ENCODE measurements at regions not wholly inside any gene's neighbourhood (a gene's known extent, or its start where the extent isn't known, plus 50 kb on each side); places are given as distances from the start of the nearest gene placed in this dataset.

DNA sequence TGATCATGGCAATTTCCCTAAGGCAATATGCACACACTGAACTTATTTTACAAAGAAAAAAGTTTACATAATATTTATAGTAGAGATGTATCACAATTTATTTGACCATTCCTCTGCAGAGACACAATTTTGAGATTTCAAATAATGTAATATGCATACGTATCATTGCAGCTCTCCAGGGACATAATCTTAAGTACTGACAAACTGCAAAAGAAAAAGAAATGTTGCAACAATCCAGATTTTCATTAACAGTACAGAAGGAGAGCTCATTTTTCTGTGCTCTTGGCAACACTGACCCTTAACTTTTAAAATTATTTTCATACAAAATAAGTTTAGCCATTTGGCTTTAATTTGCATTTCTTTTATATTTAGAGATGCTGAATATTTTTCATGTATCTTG, 710.2 kb upstream of the SLC39A10 start:
- no peaks in the 10 kb centered on the region for H3K27me3 Mint-ChIP-seq (ENCODE audit: insufficient read depth, unreplicated experiment)
- H3K27ac Mint-ChIP-seq (ENCODE audit: unreplicated experiment): no peak overlapping the region
- CTCF ChIA-PET: no interaction called here
- Histone ChIP-seq H3K36me3 (ENCODE audit: control insufficient read depth, insufficient read depth, low read length) (no peaks in the 10 kb centered on the region), H3K4me3 (ENCODE audit: low read depth, low read length) (no peak overlapping the region), H3K27me3 (replicated peaks; ENCODE audit: control insufficient read depth, insufficient read depth, low read length) (no peaks in the 10 kb centered on the region), H3K9me3 (no peaks in the 10 kb centered on the region), H3K4me1 (no peaks in the 10 kb centered on the region)
- intact Hi-C loops (cut with micrococcal nuclease; ENCODE audit: unreplicated experiment): no loop called here
- H3K9me3 Mint-ChIP-seq (ENCODE audit: unreplicated experiment): no peaks in the 10 kb centered on the region
- no TSS peak for BruUV-seq (replicated peaks)
- H3K36me3 Mint-ChIP-seq (ENCODE audit: insufficient read depth, unreplicated experiment): no peaks in the 10 kb centered on the region
- H3K4me1 Mint-ChIP-seq (ENCODE audit: low read depth, unreplicated experiment): no peaks in the 10 kb centered on the region
- TF ChIP-seq, protein P1, sequence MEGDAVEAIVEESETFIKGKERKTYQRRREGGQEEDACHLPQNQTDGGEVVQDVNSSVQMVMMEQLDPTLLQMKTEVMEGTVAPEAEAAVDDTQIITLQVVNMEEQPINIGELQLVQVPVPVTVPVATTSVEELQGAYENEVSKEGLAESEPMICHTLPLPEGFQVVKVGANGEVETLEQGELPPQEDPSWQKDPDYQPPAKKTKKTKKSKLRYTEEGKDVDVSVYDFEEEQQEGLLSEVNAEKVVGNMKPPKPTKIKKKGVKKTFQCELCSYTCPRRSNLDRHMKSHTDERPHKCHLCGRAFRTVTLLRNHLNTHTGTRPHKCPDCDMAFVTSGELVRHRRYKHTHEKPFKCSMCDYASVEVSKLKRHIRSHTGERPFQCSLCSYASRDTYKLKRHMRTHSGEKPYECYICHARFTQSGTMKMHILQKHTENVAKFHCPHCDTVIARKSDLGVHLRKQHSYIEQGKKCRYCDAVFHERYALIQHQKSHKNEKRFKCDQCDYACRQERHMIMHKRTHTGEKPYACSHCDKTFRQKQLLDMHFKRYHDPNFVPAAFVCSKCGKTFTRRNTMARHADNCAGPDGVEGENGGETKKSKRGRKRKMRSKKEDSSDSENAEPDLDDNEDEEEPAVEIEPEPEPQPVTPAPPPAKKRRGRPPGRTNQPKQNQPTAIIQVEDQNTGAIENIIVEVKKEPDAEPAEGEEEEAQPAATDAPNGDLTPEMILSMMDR (IDR thresholded peaks at IDR 0.05; ENCODE audit: insufficient read depth in 1 of 2, low read depth in 1 of 2, low read length in 1 of 2, severe bottlenecking in 1 of 2, unreplicated experiment in 1 of 2): no peak
- DNase-seq: no peak
- POLR2A ChIA-PET: no interaction called here
- no peak overlapping the region for H3K4me3 Mint-ChIP-seq (ENCODE audit: unreplicated experiment)

DNA sequence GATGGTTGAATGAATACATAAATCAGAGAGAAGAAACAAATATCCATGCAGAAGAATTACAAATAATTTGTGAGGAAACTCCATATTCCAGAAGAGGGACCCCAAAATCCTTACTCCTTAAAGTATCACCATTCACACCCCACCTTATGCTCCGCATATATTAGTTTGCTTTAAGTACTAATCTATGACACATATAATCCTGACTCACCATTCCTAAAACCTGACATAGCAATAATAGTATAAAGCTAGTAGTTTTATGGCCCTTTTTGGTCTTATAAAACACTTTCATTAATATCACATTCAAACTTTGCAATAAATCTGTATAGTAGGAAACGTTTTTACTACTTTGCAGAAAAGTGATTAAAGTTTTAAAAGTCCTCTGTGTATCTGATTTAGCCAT, 719.0 kb upstream of the SLC39A10 start:
- no peaks in the 10 kb centered on the region for H3K9me3 ChIP-seq
- no peaks in the 10 kb centered on the region for H3K36me3 Mint-ChIP-seq (ENCODE audit: insufficient read depth, unreplicated experiment)
- intact Hi-C loops (cut with micrococcal nuclease; ENCODE audit: unreplicated experiment): no loop called here
- H3K9me3 Mint-ChIP-seq (ENCODE audit: unreplicated experiment): no peaks in the 10 kb centered on the region
- no peak overlapping the region for H3K4me3 Mint-ChIP-seq (ENCODE audit: unreplicated experiment)
- no TSS peak for BruUV-seq (replicated peaks)
- DNase-seq: no peak
- H3K27ac Mint-ChIP-seq (ENCODE audit: unreplicated experiment): no peak overlapping the region
- no peaks in the 10 kb centered on the region for H3K4me1 ChIP-seq
- POLR2A ChIA-PET: no interaction called here
- no peaks in the 10 kb centered on the region for H3K36me3 ChIP-seq (ENCODE audit: control insufficient read depth, insufficient read depth, low read length)
- no peaks in the 10 kb centered on the region for H3K27me3 ChIP-seq (replicated peaks; ENCODE audit: control insufficient read depth, insufficient read depth, low read length)
- CTCF ChIA-PET: no interaction called here
- H3K4me3 ChIP-seq (ENCODE audit: low read depth, low read length): no peak overlapping the region
- H3K27me3 Mint-ChIP-seq (ENCODE audit: insufficient read depth, unreplicated experiment): no peaks in the 10 kb centered on the region
- TF ChIP-seq, protein P1 (IDR thresholded peaks at IDR 0.05; ENCODE audit: insufficient read depth in 1 of 2, low read depth in 1 of 2, low read length in 1 of 2, severe bottlenecking in 1 of 2, unreplicated experiment in 1 of 2): no peak
- H3K4me1 Mint-ChIP-seq (ENCODE audit: low read depth, unreplicated experiment): no peaks in the 10 kb centered on the region

DNA sequence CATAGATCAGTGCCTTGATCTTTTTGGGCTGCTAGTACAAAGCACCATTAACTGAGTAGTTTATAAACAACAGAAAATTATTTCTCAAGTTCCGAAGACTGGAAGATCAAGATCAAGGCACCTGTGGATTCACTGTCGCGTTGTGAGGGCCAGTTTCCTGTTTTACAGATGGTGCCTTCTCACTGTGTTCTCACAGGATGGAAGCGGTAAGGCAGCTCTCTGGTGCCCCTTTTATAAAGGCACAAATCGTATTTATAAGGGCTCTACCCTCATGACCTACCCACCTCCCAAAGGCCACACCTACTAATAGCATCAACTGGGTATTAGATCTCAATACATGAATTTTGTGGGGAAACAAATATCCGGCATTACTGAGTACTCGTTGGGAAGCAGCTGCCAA, 729.5 kb upstream of the SLC39A10 start:
- DNase-seq: no peak
- Mint-ChIP-seq H3K9me3 (ENCODE audit: unreplicated experiment) (no peaks in the 10 kb centered on the region), H3K27ac (ENCODE audit: unreplicated experiment) (no peak overlapping the region), H3K4me3 (ENCODE audit: unreplicated experiment) (no peak overlapping the region), H3K36me3 (ENCODE audit: insufficient read depth, unreplicated experiment) (no peaks in the 10 kb centered on the region), H3K4me1 (ENCODE audit: low read depth, unreplicated experiment) (no peaks in the 10 kb centered on the region), H3K27me3 (ENCODE audit: insufficient read depth, unreplicated experiment) (peaks cover 3% of the 10 kb centered on the region)
- CTCF ChIA-PET: no interaction called here
- no TSS peak for BruUV-seq (replicated peaks)
- Histone ChIP-seq H3K9me3 (no peaks in the 10 kb centered on the region), H3K4me1 (no peaks in the 10 kb centered on the region), H3K27me3 (replicated peaks; ENCODE audit: control insufficient read depth, insufficient read depth, low read length) (no peaks in the 10 kb centered on the region), H3K4me3 (ENCODE audit: low read depth, low read length) (no peak overlapping the region), H3K36me3 (ENCODE audit: control insufficient read depth, insufficient read depth, low read length) (no peaks in the 10 kb centered on the region)
- TF ChIP-seq, protein P1 (IDR thresholded peaks at IDR 0.05; ENCODE audit: insufficient read depth in 1 of 2, low read depth in 1 of 2, low read length in 1 of 2, severe bottlenecking in 1 of 2, unreplicated experiment in 1 of 2): no peak
- POLR2A ChIA-PET: no interaction called here
- intact Hi-C loops (cut with micrococcal nuclease; ENCODE audit: unreplicated experiment): no loop called here
